K562 (cell line): ENCODE measurements at regions not wholly inside any gene's neighbourhood (a gene's known extent, or its start where the extent isn't known, plus 50 kb on each side); places are given as distances from the start of the nearest gene placed in this dataset.

Source experiments
- CBFA2T2 ChIP-seq: fragments of 450-650 bp; conservative IDR thresholded peaks from 2 replicates; pipeline ENCODE4 v1.6.1; 2017; ENCODE audit warnings: mild to moderate bottlenecking
- IFI16 ChIP-seq: fragments of 250-450 bp; sonication (Bioruptor Pico); IDR thresholded peaks from 2 replicates; pipeline ENCODE4 v2.1.2; 2022; ENCODE audit warnings: mild to moderate bottlenecking, inconsistent platforms
- ILF3 ChIP-seq: fragments of 450-650 bp; IDR thresholded peaks from 2 replicates; pipeline ENCODE4 v1.6.1; 2018; ENCODE audit warnings: antibody characterized with exemption, mild to moderate bottlenecking, moderate library complexity, borderline replicate concordance
- L3MBTL2 ChIP-seq: fragments of 450-650 bp; IDR thresholded peaks from 2 replicates; pipeline ENCODE4 v1.6.1; 2016; ENCODE audit warnings: mild to moderate bottlenecking, moderate library complexity
- MTA3 ChIP-seq: fragments of 450-650 bp; formaldehyde crosslinking; IDR thresholded peaks from 2 replicates; pipeline ENCODE4 v1.6.1; 2017; ENCODE audit warnings: mild to moderate bottlenecking, borderline replicate concordance
- NFE2 ChIP-seq: IDR thresholded peaks from 2 replicates; pipeline ENCODE4 v1.6.1; 2014; ENCODE audit warnings: antibody characterized with exemption, low read depth
- NR1H2 ChIP-seq: sonication (generic); formaldehyde crosslinking; IDR thresholded peaks from 2 replicates; pipeline ENCODE4 v1.4.0; 2020; ENCODE audit warnings: mild to moderate bottlenecking, missing genetic modification reagents
- PCBP1 ChIP-seq: fragments of 200-400 bp; formaldehyde crosslinking; IDR thresholded peaks from 2 replicates; pipeline ENCODE4 v1.6.1; 2018; ENCODE audit warnings: mild to moderate bottlenecking, low read depth, low read length; ENCODE audit not compliant: poor library complexity, severe bottlenecking
- RBM17 ChIP-seq: fragments of 200-400 bp; formaldehyde crosslinking; IDR thresholded peaks from 2 replicates; pipeline ENCODE4 v1.6.1; 2017; ENCODE audit warnings: low read depth, mild to moderate bottlenecking, low read length, borderline replicate concordance
- SNIP1 ChIP-seq: fragments of 450-650 bp; IDR thresholded peaks from 2 replicates; pipeline ENCODE4 v1.7.1; 2017; ENCODE audit warnings: low read depth, mild to moderate bottlenecking
- TAF9B ChIP-seq: fragments of 450-650 bp; IDR thresholded peaks from 2 replicates; pipeline ENCODE4 v1.6.1; 2018; ENCODE audit warnings: mild to moderate bottlenecking; ENCODE audit not compliant: partially characterized antibody
- TCFL5 ChIP-seq: fragments of 250-450 bp; sonication (Bioruptor Pico); conservative IDR thresholded peaks from 2 replicates; pipeline ENCODE4 v1.6.1; 2021; ENCODE audit warnings: mild to moderate bottlenecking, moderate library complexity, matching md5 sums
- TEAD1 ChIP-seq, 2 experiments: fragments of 450-650 bp in 1 of 2; sonication (generic) in 1 of 2; formaldehyde crosslinking; IDR thresholded peaks; 2 replicates each; pipeline versions ENCODE4 v1.4.0 to v1.8.0; 2020 to 2022; ENCODE audit warnings: mild to moderate bottlenecking in 2 of 2, missing genetic modification reagents in 1 of 2
- ZBTB8A ChIP-seq: fragments of 450-650 bp; IDR thresholded peaks from 2 replicates; pipeline ENCODE4 v1.6.1; 2018; ENCODE audit warnings: mild to moderate bottlenecking, moderate library complexity; ENCODE audit not compliant: partially characterized antibody
- ZKSCAN8 ChIP-seq: fragments of 200-800 bp; sonication (Bioruptor generic); IDR thresholded peaks from 2 replicates; pipeline ENCODE4 v1.6.1; 2016; ENCODE audit warnings: missing genetic modification characterization, missing compliant biosample characterization
- ZNF778 ChIP-seq: fragments of 450-650 bp; formaldehyde crosslinking; IDR thresholded peaks from 2 replicates; pipeline ENCODE4 v1.4.0; 2020; ENCODE audit warnings: mild to moderate bottlenecking, moderate library complexity
- ZNF830 ChIP-seq: fragments of 250-450 bp; sonication (Bioruptor Pico); IDR thresholded peaks from 2 replicates; pipeline ENCODE4 v1.5.0; 2021; ENCODE audit warnings: mild to moderate bottlenecking
- TF ChIP-seq, protein P1 (sequence below): fragments of 450-650 bp; IDR thresholded peaks from one replicate; pipeline ENCODE4 v1.6.1; 2018; ENCODE audit warnings: mild to moderate bottlenecking, moderate library complexity; ENCODE audit not compliant: partially characterized antibody
- TF ChIP-seq, protein P2 (sequence below): fragments of 450-650 bp; IDR thresholded peaks from 2 replicates; pipeline ENCODE4 v1.6.1; 2017; ENCODE audit warnings: mild to moderate bottlenecking, moderate library complexity
- TF ChIP-seq, protein P3 (sequence below): fragments of 450-650 bp; conservative IDR thresholded peaks from 2 replicates; pipeline ENCODE4 v1.6.1; 2016; ENCODE audit warnings: missing genetic modification characterization, low read depth, mild to moderate bottlenecking, missing compliant biosample characterization, moderate library complexity
- TF ChIP-seq, protein P4 (sequence below): fragments of 200-400 bp; formaldehyde crosslinking; IDR thresholded peaks from 2 replicates; pipeline ENCODE4 v1.6.1; 2017; ENCODE audit warnings: mild to moderate bottlenecking, low read depth, low read length, moderate library complexity

DNA sequence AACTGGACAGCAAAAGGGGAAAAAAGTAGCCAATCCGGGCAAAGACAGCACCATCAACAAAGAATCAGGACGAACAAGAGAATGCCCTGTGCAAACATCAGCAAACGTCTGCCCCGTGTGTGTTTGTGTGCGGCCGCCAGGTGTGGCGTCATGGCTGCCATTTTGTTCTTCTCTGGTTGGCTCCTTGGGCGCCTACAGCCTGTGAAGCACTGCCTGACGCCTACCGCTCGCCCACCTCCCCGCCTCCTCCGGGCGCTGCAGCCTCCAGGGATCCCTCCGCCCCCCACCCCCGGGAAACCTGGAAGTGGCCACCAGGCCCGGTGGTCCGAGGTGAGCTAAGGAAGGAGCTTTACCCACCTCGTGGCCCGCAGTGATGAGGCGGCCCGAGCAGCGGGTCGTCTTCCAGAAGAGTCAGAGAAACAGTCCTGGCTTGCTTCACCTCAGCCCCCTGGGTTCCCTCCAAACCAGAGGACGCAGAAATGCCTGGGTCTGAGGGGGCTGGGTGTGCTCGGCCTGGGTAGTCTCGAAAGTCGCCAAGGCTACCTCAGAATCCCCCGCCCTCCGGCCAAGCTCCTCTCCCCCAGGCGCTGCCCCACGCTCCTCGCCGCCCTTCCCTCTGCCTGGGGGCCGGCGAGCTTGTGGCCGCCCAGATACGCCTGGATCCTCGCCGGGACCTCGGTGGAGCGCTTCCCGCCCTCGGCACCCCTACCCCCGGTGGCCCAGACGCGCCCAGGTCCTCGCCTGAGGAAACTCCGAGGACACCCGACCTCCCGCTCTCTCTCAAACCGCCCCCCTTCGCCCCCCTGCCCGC lies 61.8 kb upstream of the IL6 start (continued):
- no peak for TF ChIP-seq ILF3
- TF ChIP-seq TAF9B, result no peak
- TF ChIP-seq, protein P1, sequence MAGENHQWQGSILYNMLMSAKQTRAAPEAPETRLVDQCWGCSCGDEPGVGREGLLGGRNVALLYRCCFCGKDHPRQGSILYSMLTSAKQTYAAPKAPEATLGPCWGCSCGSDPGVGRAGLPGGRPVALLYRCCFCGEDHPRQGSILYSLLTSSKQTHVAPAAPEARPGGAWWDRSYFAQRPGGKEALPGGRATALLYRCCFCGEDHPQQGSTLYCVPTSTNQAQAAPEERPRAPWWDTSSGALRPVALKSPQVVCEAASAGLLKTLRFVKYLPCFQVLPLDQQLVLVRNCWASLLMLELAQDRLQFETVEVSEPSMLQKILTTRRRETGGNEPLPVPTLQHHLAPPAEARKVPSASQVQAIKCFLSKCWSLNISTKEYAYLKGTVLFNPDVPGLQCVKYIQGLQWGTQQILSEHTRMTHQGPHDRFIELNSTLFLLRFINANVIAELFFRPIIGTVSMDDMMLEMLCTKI, result no peak
- peak; percentile 52 for TF ChIP-seq PCBP1
- TF ChIP-seq TEAD1 (CRISPR knock-in tag; IDR thresholded peaks at IDR 0.05), result no peak
- no peak for TF ChIP-seq ZNF830
- TF ChIP-seq, protein P2, sequence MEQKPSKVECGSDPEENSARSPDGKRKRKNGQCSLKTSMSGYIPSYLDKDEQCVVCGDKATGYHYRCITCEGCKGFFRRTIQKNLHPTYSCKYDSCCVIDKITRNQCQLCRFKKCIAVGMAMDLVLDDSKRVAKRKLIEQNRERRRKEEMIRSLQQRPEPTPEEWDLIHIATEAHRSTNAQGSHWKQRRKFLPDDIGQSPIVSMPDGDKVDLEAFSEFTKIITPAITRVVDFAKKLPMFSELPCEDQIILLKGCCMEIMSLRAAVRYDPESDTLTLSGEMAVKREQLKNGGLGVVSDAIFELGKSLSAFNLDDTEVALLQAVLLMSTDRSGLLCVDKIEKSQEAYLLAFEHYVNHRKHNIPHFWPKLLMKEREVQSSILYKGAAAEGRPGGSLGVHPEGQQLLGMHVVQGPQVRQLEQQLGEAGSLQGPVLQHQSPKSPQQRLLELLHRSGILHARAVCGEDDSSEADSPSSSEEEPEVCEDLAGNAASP, result no peak
- TF ChIP-seq ZKSCAN8, result no peak
- no peak for TF ChIP-seq MTA3
- TF ChIP-seq, protein P3, sequence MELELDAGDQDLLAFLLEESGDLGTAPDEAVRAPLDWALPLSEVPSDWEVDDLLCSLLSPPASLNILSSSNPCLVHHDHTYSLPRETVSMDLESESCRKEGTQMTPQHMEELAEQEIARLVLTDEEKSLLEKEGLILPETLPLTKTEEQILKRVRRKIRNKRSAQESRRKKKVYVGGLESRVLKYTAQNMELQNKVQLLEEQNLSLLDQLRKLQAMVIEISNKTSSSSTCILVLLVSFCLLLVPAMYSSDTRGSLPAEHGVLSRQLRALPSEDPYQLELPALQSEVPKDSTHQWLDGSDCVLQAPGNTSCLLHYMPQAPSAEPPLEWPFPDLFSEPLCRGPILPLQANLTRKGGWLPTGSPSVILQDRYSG (tag), result peak; percentile 74; the same call in 1 of the 2 replicates
- TF ChIP-seq SNIP1, result no peak
- TF ChIP-seq ZNF778 (CRISPR knock-in tag), result no peak
- TF ChIP-seq TCFL5 (CRISPR knock-in tag), result no peak
- TF ChIP-seq IFI16 (CRISPR knock-in tag), result no peak
- TF ChIP-seq NFE2, result no peak
- TF ChIP-seq, protein P4, sequence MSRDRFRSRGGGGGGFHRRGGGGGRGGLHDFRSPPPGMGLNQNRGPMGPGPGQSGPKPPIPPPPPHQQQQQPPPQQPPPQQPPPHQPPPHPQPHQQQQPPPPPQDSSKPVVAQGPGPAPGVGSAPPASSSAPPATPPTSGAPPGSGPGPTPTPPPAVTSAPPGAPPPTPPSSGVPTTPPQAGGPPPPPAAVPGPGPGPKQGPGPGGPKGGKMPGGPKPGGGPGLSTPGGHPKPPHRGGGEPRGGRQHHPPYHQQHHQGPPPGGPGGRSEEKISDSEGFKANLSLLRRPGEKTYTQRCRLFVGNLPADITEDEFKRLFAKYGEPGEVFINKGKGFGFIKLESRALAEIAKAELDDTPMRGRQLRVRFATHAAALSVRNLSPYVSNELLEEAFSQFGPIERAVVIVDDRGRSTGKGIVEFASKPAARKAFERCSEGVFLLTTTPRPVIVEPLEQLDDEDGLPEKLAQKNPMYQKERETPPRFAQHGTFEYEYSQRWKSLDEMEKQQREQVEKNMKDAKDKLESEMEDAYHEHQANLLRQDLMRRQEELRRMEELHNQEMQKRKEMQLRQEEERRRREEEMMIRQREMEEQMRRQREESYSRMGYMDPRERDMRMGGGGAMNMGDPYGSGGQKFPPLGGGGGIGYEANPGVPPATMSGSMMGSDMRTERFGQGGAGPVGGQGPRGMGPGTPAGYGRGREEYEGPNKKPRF, result no peak
- no peak for TF ChIP-seq NR1H2 (CRISPR knock-in tag)
- no peak for TF ChIP-seq ZBTB8A
- no peak for TF ChIP-seq RBM17
- TF ChIP-seq CBFA2T2, result no peak
- peak; percentile 33 for TF ChIP-seq L3MBTL2
- TF ChIP-seq, all 486 proteins: peak for 47
